GM23338 (cell line): ENCODE measurements at regions not wholly inside any gene's neighbourhood (a gene's known extent, or its start where the extent isn't known, plus 50 kb on each side); places are given as distances from the start of the nearest gene placed in this dataset.

ENCODE experiments used
- CREB1 ChIP-seq: fragments of 250-450 bp; sonication (Bioruptor Pico); IDR thresholded peaks from 2 replicates; pipeline ENCODE4 v1.5.0; 2020; ENCODE audit warnings: low read depth, mild to moderate bottlenecking, moderate library complexity
- EZH2 ChIP-seq: fragments of 200-600 bp; sonication (generic); IDR thresholded peaks from one replicate; pipeline ENCODE4 v1.8.0; 2017; ENCODE audit warnings: antibody characterized with exemption, mild to moderate bottlenecking, low read depth; ENCODE audit not compliant: unreplicated experiment
- POLR2AphosphoS5 ChIP-seq: IDR thresholded peaks from 2 replicates; pipeline ENCODE4 v1.6.1; 2016; ENCODE audit warnings: antibody characterized with exemption, low read depth
- TF ChIP-seq, protein P1 (sequence below), 2 experiments: fragments of 200-600 bp in 1 of 2; sonication (generic) in 1 of 2; conservative IDR thresholded peaks; 2 replicates each; pipeline versions ENCODE4 v1.5.1 to v1.6.1; 2016 to 2017; ENCODE audit warnings: antibody characterized with exemption in 2 of 2, low read depth in 2 of 2, mild to moderate bottlenecking in 2 of 2, moderate library complexity in 1 of 2

DNA sequence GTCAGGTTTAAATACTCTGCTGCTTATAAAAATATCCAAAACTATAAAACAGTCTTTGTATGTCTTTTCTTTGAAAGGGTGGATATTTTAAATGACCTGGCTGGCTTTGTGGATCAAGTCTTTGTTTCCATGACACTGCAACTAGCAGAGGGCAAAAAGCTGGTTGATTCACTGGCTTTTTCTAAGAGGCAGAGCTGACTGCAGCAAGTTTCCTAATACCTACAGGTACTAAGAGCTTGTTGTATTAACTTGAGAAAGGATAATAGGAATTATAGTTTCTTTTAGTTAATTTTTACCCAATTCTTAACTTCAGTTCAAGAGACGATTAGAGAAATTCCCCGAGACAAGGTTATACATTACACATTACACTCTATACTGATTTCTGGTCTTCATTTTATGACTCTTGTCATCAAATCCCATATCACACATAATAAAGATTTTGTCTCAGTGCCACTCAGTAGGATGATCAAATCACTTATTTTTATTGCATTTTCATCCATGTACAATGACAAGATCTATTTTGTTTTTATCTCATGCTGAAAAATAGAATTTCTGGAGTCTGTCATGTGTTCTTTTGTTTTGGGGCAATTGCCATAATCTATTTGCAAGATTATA is 120.1 kb upstream of the RIMS1 start:
- TF ChIP-seq POLR2AphosphoS5 (no peak), CREB1 (CRISPR knock-in tag) (no peak), EZH2 (no peak)
- TF ChIP-seq, protein P1, sequence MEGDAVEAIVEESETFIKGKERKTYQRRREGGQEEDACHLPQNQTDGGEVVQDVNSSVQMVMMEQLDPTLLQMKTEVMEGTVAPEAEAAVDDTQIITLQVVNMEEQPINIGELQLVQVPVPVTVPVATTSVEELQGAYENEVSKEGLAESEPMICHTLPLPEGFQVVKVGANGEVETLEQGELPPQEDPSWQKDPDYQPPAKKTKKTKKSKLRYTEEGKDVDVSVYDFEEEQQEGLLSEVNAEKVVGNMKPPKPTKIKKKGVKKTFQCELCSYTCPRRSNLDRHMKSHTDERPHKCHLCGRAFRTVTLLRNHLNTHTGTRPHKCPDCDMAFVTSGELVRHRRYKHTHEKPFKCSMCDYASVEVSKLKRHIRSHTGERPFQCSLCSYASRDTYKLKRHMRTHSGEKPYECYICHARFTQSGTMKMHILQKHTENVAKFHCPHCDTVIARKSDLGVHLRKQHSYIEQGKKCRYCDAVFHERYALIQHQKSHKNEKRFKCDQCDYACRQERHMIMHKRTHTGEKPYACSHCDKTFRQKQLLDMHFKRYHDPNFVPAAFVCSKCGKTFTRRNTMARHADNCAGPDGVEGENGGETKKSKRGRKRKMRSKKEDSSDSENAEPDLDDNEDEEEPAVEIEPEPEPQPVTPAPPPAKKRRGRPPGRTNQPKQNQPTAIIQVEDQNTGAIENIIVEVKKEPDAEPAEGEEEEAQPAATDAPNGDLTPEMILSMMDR (conservative IDR thresholded peaks at IDR 0.05; ENCODE audit: low read depth in 2 of 2) = no peak
